Hepatocyte (in vitro differentiated cells): ENCODE measurements at regions not wholly inside any gene's neighbourhood (a gene's known extent, or its start where the extent isn't known, plus 50 kb on each side); places are given as distances from the start of the nearest gene placed in this dataset.

Experiments used
- CTCF ChIP-seq: fragments of 200-600 bp; sonication (generic); IDR thresholded peaks from 2 replicates; pipeline ENCODE4 v1.5.1; 2016; ENCODE audit warnings: antibody characterized with exemption, mild to moderate bottlenecking; ENCODE audit not compliant: poor library complexity
- EZH2 ChIP-seq: fragments of 200-600 bp; sonication (generic); IDR thresholded peaks from 2 replicates; pipeline ENCODE4 v1.6.1; 2016; ENCODE audit warnings: antibody characterized with exemption, mild to moderate bottlenecking, borderline replicate concordance
- EZH2phosphoT487 ChIP-seq: fragments of 200-600 bp; sonication (generic); IDR thresholded peaks from one replicate; pipeline ENCODE4 v1.6.1; 2018; ENCODE audit warnings: antibody characterized with exemption, mild to moderate bottlenecking, low read depth, moderate library complexity; ENCODE audit not compliant: unreplicated experiment, severe bottlenecking

GRCh38 chr4:74654230-74654681, 140.1 kb downstream of the BTC start:
- TF ChIP-seq CTCF, result no peak
- no peak for TF ChIP-seq EZH2phosphoT487
- no peak for TF ChIP-seq EZH2
